ENCODE measurements at regions not wholly inside any gene's neighbourhood (a gene's known extent, or its start where the extent isn't known, plus 50 kb on each side); places are given as distances from the start of the nearest gene placed in this dataset.

DNA sequence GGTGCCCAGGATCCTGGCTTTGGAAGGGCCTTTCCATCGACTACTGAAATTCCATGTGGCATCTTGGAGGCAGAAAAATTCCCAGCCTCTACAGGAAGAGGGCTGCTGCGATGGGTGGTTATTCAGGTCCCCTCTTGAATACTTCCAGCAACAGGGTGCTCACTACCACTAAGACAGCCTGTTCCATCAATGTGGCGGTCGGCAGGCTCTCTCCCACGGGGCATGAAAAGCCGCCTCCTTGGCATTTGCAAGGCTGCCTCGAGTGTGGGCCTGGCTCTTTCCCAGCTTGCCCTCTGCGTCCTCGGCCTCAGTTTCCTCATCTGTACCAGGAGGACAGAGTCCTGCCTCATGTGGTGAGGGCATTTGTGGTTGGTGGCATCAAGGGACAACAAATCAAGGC is 62.4 kb downstream of the ADRA2C start:
- Histone ChIP-seq H3K4me1 (ENCODE audit: insufficient read depth, low read length, poor library complexity, severe bottlenecking) (no peaks in the 10 kb centered on the region), H3K4me3 (ENCODE audit: low read depth, low read length, poor library complexity, severe bottlenecking) (no peak overlapping the region), H3K9me2 (ENCODE audit: insufficient read depth, low read length) (no peaks in the 10 kb centered on the region), H3K4me2 (ENCODE audit: low read length) (no peak overlapping the region), H3K27ac (ENCODE audit: low read depth, low read length, poor library complexity, severe bottlenecking) (no peak overlapping the region), H3K36me3 (ENCODE audit: insufficient read depth, low read length) (no peaks in the 10 kb centered on the region), H4K20me1 (ENCODE audit: insufficient read depth, low read length) (no peaks in the 10 kb centered on the region), H2AFZ (ENCODE audit: low read length) (no peak overlapping the region), H3K79me2 (ENCODE audit: insufficient read depth, low read depth, low read length) (no peaks in the 10 kb centered on the region), H3K9me3 (ENCODE audit: low read length) (no peaks in the 10 kb centered on the region)
- intact Hi-C loops (cut with micrococcal nuclease; ENCODE audit: unreplicated experiment) = no loop called here
- POLR2A ChIA-PET = no interaction called here
- no peak for DNase-seq (ENCODE audit: low spot score)
- TF ChIP-seq, protein P1, sequence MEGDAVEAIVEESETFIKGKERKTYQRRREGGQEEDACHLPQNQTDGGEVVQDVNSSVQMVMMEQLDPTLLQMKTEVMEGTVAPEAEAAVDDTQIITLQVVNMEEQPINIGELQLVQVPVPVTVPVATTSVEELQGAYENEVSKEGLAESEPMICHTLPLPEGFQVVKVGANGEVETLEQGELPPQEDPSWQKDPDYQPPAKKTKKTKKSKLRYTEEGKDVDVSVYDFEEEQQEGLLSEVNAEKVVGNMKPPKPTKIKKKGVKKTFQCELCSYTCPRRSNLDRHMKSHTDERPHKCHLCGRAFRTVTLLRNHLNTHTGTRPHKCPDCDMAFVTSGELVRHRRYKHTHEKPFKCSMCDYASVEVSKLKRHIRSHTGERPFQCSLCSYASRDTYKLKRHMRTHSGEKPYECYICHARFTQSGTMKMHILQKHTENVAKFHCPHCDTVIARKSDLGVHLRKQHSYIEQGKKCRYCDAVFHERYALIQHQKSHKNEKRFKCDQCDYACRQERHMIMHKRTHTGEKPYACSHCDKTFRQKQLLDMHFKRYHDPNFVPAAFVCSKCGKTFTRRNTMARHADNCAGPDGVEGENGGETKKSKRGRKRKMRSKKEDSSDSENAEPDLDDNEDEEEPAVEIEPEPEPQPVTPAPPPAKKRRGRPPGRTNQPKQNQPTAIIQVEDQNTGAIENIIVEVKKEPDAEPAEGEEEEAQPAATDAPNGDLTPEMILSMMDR (conservative IDR thresholded peaks at IDR 0.05; ENCODE audit: low read length) = no peak
- TF ChIP-seq EZH2phosphoT487 (IDR thresholded peaks at IDR 0.05; ENCODE audit: borderline replicate concordance, low read depth, low read length) = no peak
- CTCF ChIA-PET (ENCODE audit: unreplicated experiment) = no interaction called here
- BruUV-seq (replicated peaks) = no TSS peak

DNA sequence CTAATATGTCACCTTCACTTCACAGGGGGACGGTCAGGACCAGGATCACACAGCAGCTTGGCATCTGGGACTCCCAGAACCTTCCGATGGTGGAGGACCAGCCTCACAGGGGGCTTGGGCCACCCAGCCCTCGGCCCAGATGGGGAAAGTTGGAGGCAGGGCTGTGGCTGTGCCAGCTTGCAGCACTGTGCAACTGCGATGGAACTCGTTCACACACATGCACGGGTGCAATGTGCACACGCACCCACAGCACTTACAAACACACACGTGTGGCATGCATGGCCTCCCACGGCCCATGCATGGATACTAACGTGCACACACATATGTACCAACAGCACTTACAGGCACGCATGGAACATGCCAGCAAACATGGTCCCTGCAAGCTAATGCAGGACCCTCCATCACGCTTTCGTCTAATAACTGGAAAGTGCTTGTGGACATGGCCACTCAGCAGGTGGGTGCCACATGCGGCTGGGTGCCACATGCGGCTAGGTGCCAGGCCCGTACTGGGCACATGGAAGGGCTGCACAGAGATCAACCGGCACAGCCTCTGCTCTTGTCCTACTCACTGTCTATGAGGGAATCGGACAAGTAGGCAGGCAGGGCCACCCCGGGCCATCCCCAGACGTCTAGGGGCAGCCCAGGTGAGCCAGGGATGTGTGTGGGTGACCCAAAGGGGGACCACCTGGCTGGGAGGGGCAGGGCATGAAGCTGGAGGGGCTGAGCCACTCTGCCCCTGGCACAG is 63.2 kb downstream of the ADRA2C start:
- H3K27ac ChIP-seq (ENCODE audit: low read depth, low read length, poor library complexity, severe bottlenecking) = no peak overlapping the region
- H3K4me2 ChIP-seq (ENCODE audit: low read length) = no peak overlapping the region
- no peaks in the 10 kb centered on the region for H3K9me3 ChIP-seq (ENCODE audit: low read length)
- H4K20me1 ChIP-seq (ENCODE audit: insufficient read depth, low read length) = no peaks in the 10 kb centered on the region
- no TSS peak for BruUV-seq (replicated peaks)
- no peaks in the 10 kb centered on the region for H3K4me1 ChIP-seq (ENCODE audit: insufficient read depth, low read length, poor library complexity, severe bottlenecking)
- TF ChIP-seq EZH2phosphoT487 (IDR thresholded peaks at IDR 0.05; ENCODE audit: borderline replicate concordance, low read depth, low read length) = no peak
- TF ChIP-seq, protein P1 (conservative IDR thresholded peaks at IDR 0.05; ENCODE audit: low read length) = no peak
- H3K79me2 ChIP-seq (ENCODE audit: insufficient read depth, low read depth, low read length) = no peaks in the 10 kb centered on the region
- no peak for DNase-seq (ENCODE audit: low spot score)
- intact Hi-C loops (cut with micrococcal nuclease; ENCODE audit: unreplicated experiment) = no loop called here
- ChIA-PET POLR2A (no interaction called here), CTCF (ENCODE audit: unreplicated experiment) (no interaction called here)
- H3K4me3 ChIP-seq (ENCODE audit: low read depth, low read length, poor library complexity, severe bottlenecking) = no peak overlapping the region
- H3K36me3 ChIP-seq (ENCODE audit: insufficient read depth, low read length) = no peaks in the 10 kb centered on the region
- no peak overlapping the region for H2AFZ ChIP-seq (ENCODE audit: low read length)
- H3K9me2 ChIP-seq (ENCODE audit: insufficient read depth, low read length) = no peaks in the 10 kb centered on the region

GRCh38 chr4:3829956-3830773 is 64.0 kb downstream of the ADRA2C start:
- Histone ChIP-seq H3K79me2 (ENCODE audit: insufficient read depth, low read depth, low read length) (no peaks in the 10 kb centered on the region), H3K9me2 (ENCODE audit: insufficient read depth, low read length) (no peaks in the 10 kb centered on the region), H3K4me2 (ENCODE audit: low read length) (no peak overlapping the region), H3K4me3 (ENCODE audit: low read depth, low read length, poor library complexity, severe bottlenecking) (no peak overlapping the region), H4K20me1 (ENCODE audit: insufficient read depth, low read length) (no peaks in the 10 kb centered on the region), H3K9me3 (ENCODE audit: low read length) (no peaks in the 10 kb centered on the region), H3K36me3 (ENCODE audit: insufficient read depth, low read length) (no peaks in the 10 kb centered on the region), H3K27ac (ENCODE audit: low read depth, low read length, poor library complexity, severe bottlenecking) (no peak overlapping the region), H3K4me1 (ENCODE audit: insufficient read depth, low read length, poor library complexity, severe bottlenecking) (no peaks in the 10 kb centered on the region), H2AFZ (ENCODE audit: low read length) (no peak overlapping the region)
- ChIA-PET POLR2A (no interaction called here), CTCF (ENCODE audit: unreplicated experiment) (no interaction called here)
- intact Hi-C loops (cut with micrococcal nuclease; ENCODE audit: unreplicated experiment) = no loop called here
- TF ChIP-seq, protein P1 (conservative IDR thresholded peaks at IDR 0.05; ENCODE audit: low read length) = no peak
- no peak for TF ChIP-seq EZH2phosphoT487 (IDR thresholded peaks at IDR 0.05; ENCODE audit: borderline replicate concordance, low read depth, low read length)
- DNase-seq (ENCODE audit: low spot score) = no peak
- no TSS peak for BruUV-seq (replicated peaks)

Data from OCI-LY7 (cell line).